ENCODE measurements at regions not wholly inside any gene's neighbourhood (a gene's known extent, or its start where the extent isn't known, plus 50 kb on each side); places are given as distances from the start of the nearest gene placed in this dataset.

GRCh38 chr2:78540255-78540654 lies 485.2 kb upstream of the REG3G start:
- TF ChIP-seq CTCF (IDR thresholded peaks at IDR 0.05): no peak
- no peak for TF ChIP-seq POLR2AphosphoS5 (IDR thresholded peaks at IDR 0.05)
- TF ChIP-seq POLR2A (IDR thresholded peaks at IDR 0.05): no peak

All from sigmoid colon (tissue), 4 donors.